ENCODE measurements at regions not wholly inside any gene's neighbourhood (a gene's known extent, or its start where the extent isn't known, plus 50 kb on each side); places are given as distances from the start of the nearest gene placed in this dataset.

GRCh38 chr1:219460896-219461815 is 151.7 kb downstream of the ZC3H11B start:
- no peak for DNase-seq (ENCODE audit: low read depth in 1 of 2, low spot score in 1 of 2)
- in situ Hi-C loops (cut with HindIII; ENCODE audit: low pct_unique_long_range_greater_than_20kb, low sequenced_read_pairs), result no loop called here
- TF ChIP-seq JUND (IDR thresholded peaks at IDR 0.05; ENCODE audit: low read depth), result no peak

DNA sequence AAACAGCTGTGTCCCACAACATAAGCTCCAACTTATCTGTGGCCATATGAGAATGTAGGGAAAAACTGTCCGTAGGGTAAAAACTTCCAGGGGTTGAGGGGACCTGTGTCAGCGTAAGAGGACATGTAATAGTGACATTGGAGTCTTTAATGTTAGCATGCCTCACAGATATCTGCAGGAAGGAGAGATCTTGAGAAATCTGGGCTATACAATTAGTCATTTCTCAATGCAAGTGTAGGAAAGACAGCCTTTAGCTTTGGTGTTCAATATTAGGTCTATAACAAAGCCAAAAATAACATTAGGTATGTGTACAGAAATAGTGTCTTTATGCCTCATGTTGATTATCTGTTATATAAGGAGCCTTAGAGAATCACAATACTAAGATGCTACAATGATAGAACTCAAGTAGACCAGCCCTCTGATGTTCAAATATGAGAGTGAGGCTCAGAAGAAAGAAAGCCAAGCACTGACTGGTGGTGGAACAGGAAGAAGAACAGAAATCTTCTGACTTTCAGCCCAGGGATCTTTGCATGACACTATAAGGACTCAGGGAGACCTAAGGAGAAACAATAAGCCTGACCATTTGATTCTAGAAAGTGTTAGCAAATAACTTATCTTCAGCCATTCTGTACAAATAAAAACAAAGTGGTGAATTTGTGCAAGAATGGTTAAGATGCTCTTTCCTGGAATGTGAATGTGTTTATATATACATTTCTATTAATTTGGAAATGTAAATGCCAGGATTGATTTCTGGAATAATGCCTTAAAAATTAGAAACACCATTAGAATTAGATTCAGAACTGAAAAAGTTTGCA is 152.6 kb downstream of the ZC3H11B start:
- DNase-seq (ENCODE audit: low read depth in 1 of 2, low spot score in 1 of 2), result no peak
- in situ Hi-C loops (cut with HindIII; ENCODE audit: low pct_unique_long_range_greater_than_20kb, low sequenced_read_pairs), result no loop called here
- TF ChIP-seq JUND (IDR thresholded peaks at IDR 0.05; ENCODE audit: low read depth), result no peak

GRCh38 chr1:219459351-219460080 is 153.4 kb downstream of the ZC3H11B start:
- TF ChIP-seq JUND (IDR thresholded peaks at IDR 0.05; ENCODE audit: low read depth), result no peak
- in situ Hi-C loops (cut with HindIII; ENCODE audit: low pct_unique_long_range_greater_than_20kb, low sequenced_read_pairs), result no loop called here
- peak in 1 of 2 experiments; percentile 27 for DNase-seq (ENCODE audit: low read depth in 1 of 2, low spot score in 1 of 2)

DNA sequence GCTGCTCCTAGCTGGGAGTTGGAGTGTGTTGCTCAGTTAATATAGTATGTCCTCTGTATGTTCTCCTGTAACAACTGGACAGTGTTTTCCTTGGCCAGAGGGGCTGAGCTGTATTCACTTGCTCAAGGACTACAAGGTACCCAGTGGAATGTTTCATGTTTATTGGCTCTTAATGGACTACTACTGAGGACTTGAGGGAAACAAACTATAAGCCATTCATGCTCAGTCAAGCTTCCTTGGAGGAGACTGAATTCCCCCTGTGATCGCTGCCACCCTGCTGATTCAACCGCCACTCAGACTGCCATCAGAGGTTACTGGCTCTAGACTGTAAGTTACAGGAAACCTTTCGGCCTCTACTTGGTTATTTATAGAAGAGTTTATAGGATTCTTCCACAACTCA is 166.6 kb downstream of the ZC3H11B start:
- no peak for DNase-seq (ENCODE audit: low read depth in 1 of 2, low spot score in 1 of 2)
- in situ Hi-C loops (cut with HindIII; ENCODE audit: low pct_unique_long_range_greater_than_20kb, low sequenced_read_pairs), result no loop called here
- no peak for TF ChIP-seq JUND (IDR thresholded peaks at IDR 0.05; ENCODE audit: low read depth)

DNA sequence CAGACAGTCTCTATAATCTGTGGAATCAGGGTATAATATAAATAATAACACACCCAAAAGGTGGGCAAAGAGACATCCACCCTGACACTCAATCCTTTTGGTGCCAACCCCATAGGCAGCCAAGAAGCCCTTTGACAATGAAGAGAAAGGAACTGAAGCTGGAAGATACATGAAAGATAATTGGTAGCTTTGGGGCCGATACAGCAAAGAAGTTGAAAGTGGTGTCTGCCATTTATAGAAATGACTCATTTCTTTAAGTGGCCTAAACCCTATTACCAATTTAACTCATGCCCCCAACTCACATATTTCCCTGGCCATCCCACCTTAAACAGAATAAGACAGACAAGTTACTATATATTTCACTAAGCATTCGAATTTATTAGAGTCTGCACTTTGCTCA is 167.0 kb downstream of the ZC3H11B start:
- TF ChIP-seq JUND (IDR thresholded peaks at IDR 0.05; ENCODE audit: low read depth), result no peak
- in situ Hi-C loops (cut with HindIII; ENCODE audit: low pct_unique_long_range_greater_than_20kb, low sequenced_read_pairs), result no loop called here
- no peak for DNase-seq (ENCODE audit: low read depth in 1 of 2, low spot score in 1 of 2)

GRCh38 chr1:219444474-219444873 is 168.4 kb downstream of the ZC3H11B start:
- no peak for DNase-seq (ENCODE audit: low read depth in 1 of 2, low spot score in 1 of 2)
- TF ChIP-seq JUND (IDR thresholded peaks at IDR 0.05; ENCODE audit: low read depth), result no peak
- in situ Hi-C loops (cut with HindIII; ENCODE audit: low pct_unique_long_range_greater_than_20kb, low sequenced_read_pairs), result no loop called here

GRCh38 chr1:219443763-219444162 is 169.1 kb downstream of the ZC3H11B start:
- no peak for TF ChIP-seq JUND (IDR thresholded peaks at IDR 0.05; ENCODE audit: low read depth)
- in situ Hi-C loops (cut with HindIII; ENCODE audit: low pct_unique_long_range_greater_than_20kb, low sequenced_read_pairs), result no loop called here
- no peak for DNase-seq (ENCODE audit: low read depth in 1 of 2, low spot score in 1 of 2)

GRCh38 chr1:219442611-219443061 is 170.3 kb downstream of the ZC3H11B start:
- DNase-seq (ENCODE audit: low read depth in 1 of 2, low spot score in 1 of 2), result no peak
- TF ChIP-seq JUND (IDR thresholded peaks at IDR 0.05; ENCODE audit: low read depth), result no peak
- in situ Hi-C loops (cut with HindIII; ENCODE audit: low pct_unique_long_range_greater_than_20kb, low sequenced_read_pairs), result no loop called here

- no peak for TF ChIP-seq JUND (IDR thresholded peaks at IDR 0.05; ENCODE audit: low read depth)
- in situ Hi-C loops (cut with HindIII; ENCODE audit: low pct_unique_long_range_greater_than_20kb, low sequenced_read_pairs), result no loop called here
- no peak for DNase-seq (ENCODE audit: low read depth in 1 of 2, low spot score in 1 of 2)
Observed at GRCh38 chr1:219441884-219442283, 171.0 kb downstream of the ZC3H11B start.

- TF ChIP-seq JUND (IDR thresholded peaks at IDR 0.05; ENCODE audit: low read depth), result no peak
- in situ Hi-C loops (cut with HindIII; ENCODE audit: low pct_unique_long_range_greater_than_20kb, low sequenced_read_pairs), result no loop called here
- DNase-seq (ENCODE audit: low read depth in 1 of 2, low spot score in 1 of 2), result no peak
Observed at GRCh38 chr1:219439376-219439775, 173.5 kb downstream of the ZC3H11B start.

DNA sequence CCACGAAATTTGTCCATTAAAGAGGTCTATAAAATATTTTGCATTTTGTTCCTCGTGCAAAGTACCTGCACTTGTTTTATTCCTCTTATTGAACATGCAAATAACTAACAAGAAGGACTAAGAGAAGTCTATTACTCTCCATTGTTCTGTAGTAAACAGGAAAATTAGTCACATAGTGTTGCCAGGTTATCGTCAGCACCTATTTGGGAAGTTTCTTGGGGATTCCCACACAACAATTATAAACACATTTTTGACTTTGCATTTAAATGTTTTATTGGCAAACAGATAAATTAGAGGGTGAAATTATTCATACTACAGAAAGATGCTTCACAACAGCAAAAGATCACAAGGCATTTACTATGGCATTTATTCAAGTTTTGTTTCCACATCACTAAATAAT is 174.5 kb downstream of the ZC3H11B start:
- in situ Hi-C loops (cut with HindIII; ENCODE audit: low pct_unique_long_range_greater_than_20kb, low sequenced_read_pairs), result no loop called here
- no peak for DNase-seq (ENCODE audit: low read depth in 1 of 2, low spot score in 1 of 2)
- no peak for TF ChIP-seq JUND (IDR thresholded peaks at IDR 0.05; ENCODE audit: low read depth)

DNA sequence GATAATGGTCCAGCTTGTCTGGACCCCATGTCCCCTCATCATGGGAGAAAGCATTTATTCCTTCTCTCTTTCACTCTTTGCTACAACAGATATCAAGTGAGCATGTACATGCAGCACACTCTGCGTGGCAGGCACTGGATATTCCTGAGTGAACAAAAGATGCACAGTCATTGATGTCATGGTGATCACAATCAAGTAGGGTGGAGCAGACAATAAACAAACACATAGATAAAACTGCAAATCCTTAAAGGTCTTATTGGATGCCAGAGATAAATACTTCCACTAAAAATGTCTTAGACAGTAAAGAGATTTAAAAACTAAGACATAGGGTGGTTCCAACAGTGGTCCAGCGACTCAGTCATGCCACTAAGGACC is 178.0 kb downstream of the ZC3H11B start:
- in situ Hi-C loops (cut with HindIII; ENCODE audit: low pct_unique_long_range_greater_than_20kb, low sequenced_read_pairs), result no loop called here
- no peak for DNase-seq (ENCODE audit: low read depth in 1 of 2, low spot score in 1 of 2)
- no peak for TF ChIP-seq JUND (IDR thresholded peaks at IDR 0.05; ENCODE audit: low read depth)
